Mesenchymal stem cell (in vitro differentiated cells and primary cell): ENCODE measurements at regions not wholly inside any gene's neighbourhood (a gene's known extent, or its start where the extent isn't known, plus 50 kb on each side); places are given as distances from the start of the nearest gene placed in this dataset.

Experiments
- DNase-seq: peaks from one replicate; pipeline ENCODE4 v3.0.0-alpha.2; 2013
- H2AFZ ChIP-seq: one replicate; pipeline ENCODE4 v1.6.1; 2013; ENCODE audit warnings: low read depth, mild to moderate bottlenecking, control low read depth, inconsistent platforms, low read length, moderate library complexity
- H2AK5ac ChIP-seq: 2 replicates; pipeline ENCODE4 v1.6.1; 2013; ENCODE audit warnings: low read length, moderate library complexity, mild to moderate bottlenecking, inconsistent platforms; ENCODE audit not compliant: severe bottlenecking
- H2BK120ac ChIP-seq: one replicate; pipeline ENCODE4 v1.6.1; 2013; ENCODE audit warnings: low read depth, mild to moderate bottlenecking, inconsistent platforms, low read length, moderate library complexity
- H2BK12ac ChIP-seq, 2 experiments: one replicate each; pipeline ENCODE4 v1.6.1; 2013; ENCODE audit warnings: inconsistent platforms in 2 of 2, low read length in 2 of 2, mild to moderate bottlenecking in 2 of 2, moderate library complexity in 2 of 2, control low read depth in 1 of 2
- H2BK15ac ChIP-seq: one replicate; pipeline ENCODE4 v1.6.1; 2013; ENCODE audit warnings: mild to moderate bottlenecking, low read depth, inconsistent platforms; ENCODE audit not compliant: poor library complexity, severe bottlenecking
- H2BK5ac ChIP-seq: 2 replicates; pipeline ENCODE4 v1.6.1; 2013; ENCODE audit warnings: low read depth, mild to moderate bottlenecking, low read length, control low read depth, inconsistent platforms; ENCODE audit not compliant: poor library complexity, severe bottlenecking
- H3K14ac ChIP-seq, 2 experiments: one replicate each; pipeline ENCODE4 v1.6.1; 2013; ENCODE audit warnings: inconsistent platforms in 2 of 2, low read length in 2 of 2, control low read depth in 1 of 2, mild to moderate bottlenecking in 1 of 2, moderate library complexity in 1 of 2
- H3K18ac ChIP-seq, 2 experiments: one replicate each; pipeline ENCODE4 v1.6.1; 2013; ENCODE audit warnings: inconsistent platforms in 2 of 2, low read length in 2 of 2, control low read depth in 1 of 2, low read depth in 1 of 2, mild to moderate bottlenecking in 1 of 2
- H3K23ac ChIP-seq, 2 experiments: one replicate each; pipeline ENCODE4 v1.6.1; 2013; ENCODE audit warnings: inconsistent platforms in 2 of 2, low read length in 2 of 2, mild to moderate bottlenecking in 2 of 2, moderate library complexity in 2 of 2, control low read depth in 1 of 2
- H3K27ac ChIP-seq: 2 replicates; pipeline ENCODE4 v1.5.1; 2013; ENCODE audit warnings: mild to moderate bottlenecking, moderate library complexity, low read length, control low read depth, inconsistent platforms; ENCODE audit not compliant: poor library complexity, severe bottlenecking
- H3K27me3 ChIP-seq, 2 experiments: 2 replicates each; pipeline versions ENCODE4 v1.6.1 to v1.7.0; 2013; ENCODE audit warnings: low read length in 2 of 2, mild to moderate bottlenecking in 2 of 2, moderate library complexity in 2 of 2, control low read depth in 1 of 2, inconsistent platforms in 1 of 2; ENCODE audit not compliant: control insufficient read depth in 1 of 2, insufficient read depth in 1 of 2
- H3K36me3 ChIP-seq, 2 experiments: 2 replicates each; pipeline versions ENCODE4 v1.6.1 to v1.7.0; 2013; ENCODE audit warnings: low read length in 2 of 2, control low read depth in 1 of 2, inconsistent platforms in 1 of 2, low read depth in 1 of 2, mild to moderate bottlenecking in 1 of 2; ENCODE audit not compliant: insufficient read depth in 2 of 2, control insufficient read depth in 1 of 2
- H3K4ac ChIP-seq, 2 experiments: one replicate each; pipeline ENCODE4 v1.6.1; 2013; ENCODE audit warnings: inconsistent platforms in 2 of 2, low read length in 2 of 2, mild to moderate bottlenecking in 2 of 2, moderate library complexity in 2 of 2, control low read depth in 1 of 2, low read depth in 1 of 2
- H3K4me1 ChIP-seq: 2 replicates; pipeline ENCODE4 v1.6.1; 2013; ENCODE audit warnings: low read depth, low read length, control low read depth; ENCODE audit not compliant: control insufficient read depth, insufficient read depth
- H3K4me2 ChIP-seq: 2 replicates; pipeline ENCODE4 v1.6.1; 2013; ENCODE audit warnings: low read length, mild to moderate bottlenecking, inconsistent platforms; ENCODE audit not compliant: poor library complexity, severe bottlenecking
- H3K4me3 ChIP-seq, 2 experiments: 2 replicates each; pipeline versions ENCODE4 v1.5.1 to v1.7.0; 2013; ENCODE audit warnings: low read length in 2 of 2, mild to moderate bottlenecking in 2 of 2, control low read depth in 1 of 2, low read depth in 1 of 2; ENCODE audit not compliant: insufficient read depth in 1 of 2
- H3K79me1 ChIP-seq: replicated peaks from 2 replicates; pipeline ENCODE4 v1.6.1; 2013; ENCODE audit warnings: mild to moderate bottlenecking, control low read depth, low read length, inconsistent platforms; ENCODE audit not compliant: poor library complexity, severe bottlenecking
- H3K9ac ChIP-seq: 2 replicates; pipeline ENCODE4 v1.7.0; 2013; ENCODE audit warnings: mild to moderate bottlenecking, low read length, moderate library complexity
- H3K9me3 ChIP-seq: 2 replicates; pipeline ENCODE4 v1.7.0; 2013; ENCODE audit warnings: mild to moderate bottlenecking, low read length; ENCODE audit not compliant: control insufficient read depth
- H4K8ac ChIP-seq: one replicate; pipeline ENCODE4 v1.6.1; 2013; ENCODE audit warnings: inconsistent platforms, mild to moderate bottlenecking, low read length, moderate library complexity
- H4K91ac ChIP-seq: one replicate; pipeline ENCODE4 v1.6.1; 2013; ENCODE audit warnings: mild to moderate bottlenecking, low read length, inconsistent platforms
- WGBS: methylation state at CpG from one replicate; pipeline ENCODE4 v1.1.7; 2013; ENCODE audit warnings: mixed read lengths; 5-methylcytosine and 5-hydroxymethylcytosine counted together

DNA sequence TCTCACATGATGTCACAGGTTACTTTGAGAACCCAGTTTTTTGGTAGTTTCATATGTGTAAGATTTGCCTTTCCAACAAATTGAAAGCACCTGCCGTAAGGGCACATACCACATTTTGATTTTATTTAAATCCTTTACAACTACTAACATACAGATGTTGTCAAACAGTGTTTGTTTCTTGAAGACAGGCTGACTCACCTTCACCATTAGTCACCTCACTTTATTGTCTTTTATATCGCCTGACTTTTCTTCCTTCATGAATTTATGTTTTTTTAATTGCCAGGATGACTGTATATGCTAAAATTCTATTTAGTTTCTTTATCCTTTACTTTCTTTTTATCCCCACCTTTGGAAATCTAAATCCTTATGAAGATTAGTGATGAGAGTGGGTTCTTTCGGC lies 886.7 kb downstream of the SUCLG1 start:
- H2BK120ac ChIP-seq, result no peak overlapping the region
- no peaks in the 10 kb centered on the region for H3K79me1 ChIP-seq
- H3K18ac ChIP-seq, result no peak overlapping the region
- H3K27me3 ChIP-seq, result no peaks in the 10 kb centered on the region
- H2BK12ac ChIP-seq, result no peak overlapping the region
- no peak overlapping the region for H3K4ac ChIP-seq
- no peak overlapping the region for H3K27ac ChIP-seq
- H3K23ac ChIP-seq, result no peak overlapping the region
- 100% methylated on average over 1 of the region's 3 CpGs for WGBS
- no peak overlapping the region for H2AK5ac ChIP-seq
- no peak for DNase-seq
- H2BK15ac ChIP-seq, result no peak overlapping the region
- H3K9ac ChIP-seq, result no peak overlapping the region
- H3K4me1 ChIP-seq, result no peaks in the 10 kb centered on the region
- no peak overlapping the region for H2BK5ac ChIP-seq
- no peak overlapping the region for H2AFZ ChIP-seq
- no peak overlapping the region for H3K14ac ChIP-seq
- H4K91ac ChIP-seq, result no peak overlapping the region
- no peaks in the 10 kb centered on the region for H3K9me3 ChIP-seq
- H4K8ac ChIP-seq, result no peak overlapping the region
- H3K4me2 ChIP-seq, result no peak overlapping the region
- no peaks in the 10 kb centered on the region for H3K36me3 ChIP-seq
- H3K4me3 ChIP-seq, result no peak overlapping the region

DNA sequence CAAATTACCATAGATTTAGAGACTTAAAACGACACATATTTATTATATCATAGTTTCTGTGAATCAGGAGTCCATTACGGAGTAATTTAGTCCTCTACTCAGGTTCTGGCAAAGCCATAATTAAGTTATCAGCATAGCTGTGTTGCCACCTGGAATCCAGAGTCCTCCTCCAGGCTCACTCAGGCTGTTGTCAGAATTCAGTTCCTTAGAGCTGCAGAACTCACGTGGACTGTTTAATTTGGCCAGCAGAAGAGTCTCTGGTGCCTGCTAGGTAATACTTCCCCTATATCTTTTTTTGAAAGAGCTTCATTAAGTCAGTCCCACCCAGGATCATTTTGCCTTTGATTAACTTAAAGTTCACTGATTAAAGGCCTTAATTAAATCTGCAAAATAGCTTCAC lies 891.5 kb downstream of the SUCLG1 start:
- no peaks in the 10 kb centered on the region for H3K36me3 ChIP-seq
- H3K18ac ChIP-seq, result no peak overlapping the region
- no peak overlapping the region for H2AK5ac ChIP-seq
- WGBS, result 79% methylated on average over 3 of the region's 3 CpGs
- no peak overlapping the region for H3K4ac ChIP-seq
- no peak overlapping the region for H3K4me2 ChIP-seq
- no peak overlapping the region for H3K23ac ChIP-seq
- no peaks in the 10 kb centered on the region for H3K27me3 ChIP-seq
- H3K79me1 ChIP-seq, result no peaks in the 10 kb centered on the region
- no peak overlapping the region for H3K4me3 ChIP-seq
- no peak overlapping the region for H3K9ac ChIP-seq
- no peak overlapping the region for H2BK5ac ChIP-seq
- H2AFZ ChIP-seq, result no peak overlapping the region
- H3K27ac ChIP-seq, result no peak overlapping the region
- H4K91ac ChIP-seq, result no peak overlapping the region
- H2BK12ac ChIP-seq, result no peak overlapping the region
- no peaks in the 10 kb centered on the region for H3K9me3 ChIP-seq
- no peak overlapping the region for H4K8ac ChIP-seq
- DNase-seq, result no peak
- H3K4me1 ChIP-seq, result no peaks in the 10 kb centered on the region
- H3K14ac ChIP-seq, result no peak overlapping the region
- no peak overlapping the region for H2BK120ac ChIP-seq
- no peak overlapping the region for H2BK15ac ChIP-seq

DNA sequence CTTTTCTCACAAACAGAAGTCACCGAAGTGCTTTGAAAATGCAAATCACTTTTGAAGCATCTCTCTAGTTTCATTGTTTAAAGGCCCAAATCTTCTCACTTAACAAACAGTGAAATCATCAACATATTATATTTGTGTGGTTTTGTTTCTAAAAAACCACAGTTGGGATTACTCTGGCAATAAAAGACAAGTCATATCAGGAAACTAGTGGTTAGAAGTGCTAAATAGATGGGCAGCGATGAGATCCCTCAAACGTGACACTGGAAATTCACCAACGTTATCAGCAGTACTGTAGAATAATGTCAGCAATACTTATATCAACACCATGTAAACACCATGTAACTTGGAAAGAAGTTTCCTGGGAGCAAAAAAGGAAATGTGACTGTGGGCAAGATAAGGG lies 893.5 kb downstream of the SUCLG1 start:
- H4K8ac ChIP-seq, result no peak overlapping the region
- no peak overlapping the region for H3K4me3 ChIP-seq
- no peak overlapping the region for H3K4me2 ChIP-seq
- H3K36me3 ChIP-seq, result no peaks in the 10 kb centered on the region
- H2AK5ac ChIP-seq, result no peak overlapping the region
- H2BK120ac ChIP-seq, result no peak overlapping the region
- H3K18ac ChIP-seq, result no peak overlapping the region
- no peak overlapping the region for H3K9ac ChIP-seq
- no peak overlapping the region for H3K27ac ChIP-seq
- H3K79me1 ChIP-seq, result no peaks in the 10 kb centered on the region
- H2BK5ac ChIP-seq, result no peak overlapping the region
- no peak overlapping the region for H3K14ac ChIP-seq
- H3K4ac ChIP-seq, result no peak overlapping the region
- no peak overlapping the region for H2AFZ ChIP-seq
- no peak for DNase-seq
- H4K91ac ChIP-seq, result no peak overlapping the region
- no peak overlapping the region for H2BK15ac ChIP-seq
- no peak overlapping the region for H3K23ac ChIP-seq
- no peaks in the 10 kb centered on the region for H3K27me3 ChIP-seq
- H3K9me3 ChIP-seq, result no peaks in the 10 kb centered on the region
- H3K4me1 ChIP-seq, result no peaks in the 10 kb centered on the region
- no peak overlapping the region for H2BK12ac ChIP-seq
- 80% methylated on average over 2 of the region's 4 CpGs for WGBS

DNA sequence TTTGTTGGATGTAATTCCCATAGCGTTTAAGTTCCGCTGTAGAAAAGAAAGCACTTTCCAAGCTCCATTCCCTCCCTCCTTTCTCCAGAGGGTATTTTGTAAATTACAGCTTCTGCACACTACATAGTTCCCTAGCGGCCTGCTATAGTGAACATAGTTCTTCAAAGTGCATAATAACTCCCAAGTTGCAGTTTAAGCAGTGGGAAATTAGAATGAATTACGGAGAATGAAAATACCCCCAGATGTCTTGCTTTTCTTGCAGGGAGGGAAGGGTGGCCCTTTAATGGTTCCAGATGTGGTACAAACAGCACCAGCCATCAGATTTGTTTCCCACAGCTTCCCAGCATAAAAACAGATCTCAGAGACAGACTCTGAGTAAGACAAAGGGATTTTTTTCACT lies 893.9 kb downstream of the SUCLG1 start:
- H2BK12ac ChIP-seq, result no peak overlapping the region
- H2AFZ ChIP-seq, result no peak overlapping the region
- H3K36me3 ChIP-seq, result no peaks in the 10 kb centered on the region

More for the DNA sequence above, 893.9 kb downstream of the SUCLG1 start:
- Histone ChIP-seq H2BK15ac (no peak overlapping the region), H2AK5ac (no peak overlapping the region), H3K23ac (no peak overlapping the region), H3K4me3 (no peak overlapping the region), H3K79me1 (no peaks in the 10 kb centered on the region), H3K4me1 (no peaks in the 10 kb centered on the region), H4K8ac (no peak overlapping the region), H3K27ac (no peak overlapping the region), H3K9me3 (no peaks in the 10 kb centered on the region), H3K27me3 (no peaks in the 10 kb centered on the region), H3K4ac (no peak overlapping the region), H3K18ac (no peak overlapping the region), H4K91ac (no peak overlapping the region), H3K9ac (no peak overlapping the region), H3K14ac (no peak overlapping the region), H3K4me2 (no peak overlapping the region), H2BK5ac (no peak overlapping the region), H2BK120ac (no peak overlapping the region)
- 67% methylated on average over 3 of the region's 4 CpGs for WGBS
- DNase-seq, result no peak
